GM20000 (cell line): ENCODE measurements at regions not wholly inside any gene's neighbourhood (a gene's known extent, or its start where the extent isn't known, plus 50 kb on each side); places are given as distances from the start of the nearest gene placed in this dataset.
"Not testable (repeated sequence)": the region's sequence is repeated elsewhere in the genome, so short reads cannot be mapped to it uniquely, and the experiment has no call there.

Experiments used
- DNase-seq: peaks from one replicate; pipeline ENCODE4 v3.0.0; 2012; ENCODE audit warnings: low spot score
- TF ChIP-seq, protein P1 (sequence below): IDR thresholded peaks from 2 replicates; pipeline ENCODE4 v1.5.1; 2012; ENCODE audit warnings: mild to moderate bottlenecking, control low read depth; ENCODE audit errors: extremely low read depth, missing control alignments

DNA sequence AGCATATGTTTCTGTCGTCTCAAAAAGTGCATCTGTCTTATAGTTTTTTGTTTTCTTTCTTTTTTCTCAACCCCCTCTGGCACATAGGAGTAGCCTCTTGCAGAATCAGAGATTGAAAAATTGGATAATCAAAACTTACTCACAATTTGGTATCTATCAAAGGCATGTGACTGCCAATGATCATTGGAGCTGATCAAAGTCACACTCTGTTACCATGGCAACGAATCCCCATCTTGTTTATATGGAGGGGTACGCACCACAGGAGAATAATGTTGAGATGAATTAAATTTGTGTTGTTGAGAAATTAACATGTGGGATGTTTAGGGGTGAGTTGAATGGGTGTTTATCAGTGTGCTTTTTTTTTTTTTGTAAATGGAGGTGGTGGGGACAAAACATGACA, 458.3 kb upstream of the FANCL start:
- TF ChIP-seq, protein P1, sequence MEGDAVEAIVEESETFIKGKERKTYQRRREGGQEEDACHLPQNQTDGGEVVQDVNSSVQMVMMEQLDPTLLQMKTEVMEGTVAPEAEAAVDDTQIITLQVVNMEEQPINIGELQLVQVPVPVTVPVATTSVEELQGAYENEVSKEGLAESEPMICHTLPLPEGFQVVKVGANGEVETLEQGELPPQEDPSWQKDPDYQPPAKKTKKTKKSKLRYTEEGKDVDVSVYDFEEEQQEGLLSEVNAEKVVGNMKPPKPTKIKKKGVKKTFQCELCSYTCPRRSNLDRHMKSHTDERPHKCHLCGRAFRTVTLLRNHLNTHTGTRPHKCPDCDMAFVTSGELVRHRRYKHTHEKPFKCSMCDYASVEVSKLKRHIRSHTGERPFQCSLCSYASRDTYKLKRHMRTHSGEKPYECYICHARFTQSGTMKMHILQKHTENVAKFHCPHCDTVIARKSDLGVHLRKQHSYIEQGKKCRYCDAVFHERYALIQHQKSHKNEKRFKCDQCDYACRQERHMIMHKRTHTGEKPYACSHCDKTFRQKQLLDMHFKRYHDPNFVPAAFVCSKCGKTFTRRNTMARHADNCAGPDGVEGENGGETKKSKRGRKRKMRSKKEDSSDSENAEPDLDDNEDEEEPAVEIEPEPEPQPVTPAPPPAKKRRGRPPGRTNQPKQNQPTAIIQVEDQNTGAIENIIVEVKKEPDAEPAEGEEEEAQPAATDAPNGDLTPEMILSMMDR: no peak
- DNase-seq: no peak

DNA sequence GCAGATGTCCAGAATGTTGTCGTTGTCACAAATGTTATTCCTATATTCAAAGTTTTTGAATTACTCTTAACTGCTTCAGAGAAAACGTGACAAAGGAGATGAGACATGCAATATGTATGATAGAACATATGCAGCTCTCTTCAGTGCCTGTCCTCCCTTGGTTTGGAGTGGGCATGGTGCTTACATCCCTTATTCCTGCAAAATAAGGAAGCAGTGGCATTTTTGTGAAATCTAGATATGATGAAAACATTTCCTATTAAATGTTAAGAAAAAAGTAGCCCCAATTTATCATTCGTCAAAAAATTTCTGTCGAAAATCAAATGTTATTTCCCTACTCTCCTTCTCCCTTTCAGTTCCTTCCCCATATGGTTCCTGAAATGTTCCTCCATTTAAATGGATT, 457.5 kb upstream of the FANCL start:
- no peak for DNase-seq
- TF ChIP-seq, protein P1: no peak

DNA sequence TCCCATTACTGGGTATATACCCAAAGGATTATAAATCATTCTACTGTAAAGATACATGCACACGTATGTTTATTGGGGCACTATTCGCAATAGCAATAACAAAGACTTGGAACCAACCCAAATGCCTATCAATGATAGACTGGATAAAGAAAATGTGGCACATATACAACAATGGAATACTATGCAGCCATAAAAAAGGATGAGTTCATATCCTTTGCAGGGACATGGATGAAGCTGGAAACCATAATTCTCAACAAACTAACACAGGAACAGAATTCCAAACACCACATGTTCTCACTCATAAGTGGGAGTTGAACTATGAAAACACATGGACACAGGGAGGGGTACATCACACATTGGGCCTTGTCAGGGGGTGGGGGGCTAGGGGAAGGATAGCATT, 453.0 kb upstream of the FANCL start:
- DNase-seq: not testable (repeated sequence)

DNA sequence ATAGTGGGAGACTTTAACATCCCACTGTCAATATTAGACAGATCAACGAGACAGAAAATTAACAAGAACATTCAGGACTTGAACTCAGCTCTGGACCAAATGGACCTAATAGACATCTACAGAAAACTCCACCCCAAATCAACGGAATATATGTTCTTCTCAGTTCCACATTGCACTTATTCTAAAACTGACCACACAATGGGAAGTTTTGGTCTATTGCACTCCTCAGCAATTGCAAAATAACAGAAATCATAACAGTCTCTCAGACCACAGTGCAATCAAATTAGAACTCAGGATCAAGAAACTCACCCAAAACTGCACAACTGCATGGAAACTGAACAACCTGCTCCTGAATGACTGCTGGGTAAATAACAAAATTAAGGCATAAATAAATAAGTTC, 449.9 kb upstream of the FANCL start:
- not testable (repeated sequence) for DNase-seq

DNA sequence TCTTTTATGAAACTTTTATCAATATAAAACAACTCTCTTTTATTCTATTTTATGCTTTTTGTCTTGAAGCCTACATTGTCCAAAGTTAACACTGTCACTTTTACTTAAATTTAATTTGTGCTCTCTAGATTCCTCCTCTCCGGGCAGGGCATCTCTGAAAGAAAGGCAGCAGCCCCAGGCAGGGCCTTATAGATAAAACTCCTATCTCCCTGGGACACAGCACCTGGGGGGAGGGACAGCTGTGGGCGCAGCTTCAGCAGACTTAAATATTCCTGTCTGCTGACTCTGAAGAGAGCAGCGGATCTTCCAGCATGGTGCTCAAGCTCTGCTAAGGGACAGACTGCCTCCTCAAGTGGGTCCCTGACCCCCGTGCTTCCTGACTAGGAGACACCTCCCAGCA, 447.7 kb upstream of the FANCL start:
- TF ChIP-seq, protein P1: no peak
- no peak for DNase-seq

DNA sequence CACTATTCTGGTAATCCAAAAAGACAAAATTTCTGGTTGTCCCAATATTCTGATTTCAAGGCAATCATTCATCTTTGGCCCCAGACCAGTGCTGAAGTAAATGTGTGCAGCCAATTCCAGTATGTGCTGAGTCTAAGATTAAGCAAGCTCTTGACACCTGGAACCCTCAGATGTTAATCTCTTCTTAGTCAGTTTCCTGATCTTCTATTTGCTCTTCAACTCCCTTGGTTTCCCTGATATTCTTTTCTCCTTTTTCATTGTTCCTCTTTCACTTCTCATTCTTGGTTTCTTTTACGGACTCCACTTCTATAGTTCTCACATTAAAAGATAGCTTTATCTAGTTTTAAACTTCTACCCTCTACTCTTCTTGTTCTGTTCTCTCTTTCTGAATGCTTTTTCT, 445.7 kb upstream of the FANCL start:
- no peak for DNase-seq
- TF ChIP-seq, protein P1: no peak

DNA sequence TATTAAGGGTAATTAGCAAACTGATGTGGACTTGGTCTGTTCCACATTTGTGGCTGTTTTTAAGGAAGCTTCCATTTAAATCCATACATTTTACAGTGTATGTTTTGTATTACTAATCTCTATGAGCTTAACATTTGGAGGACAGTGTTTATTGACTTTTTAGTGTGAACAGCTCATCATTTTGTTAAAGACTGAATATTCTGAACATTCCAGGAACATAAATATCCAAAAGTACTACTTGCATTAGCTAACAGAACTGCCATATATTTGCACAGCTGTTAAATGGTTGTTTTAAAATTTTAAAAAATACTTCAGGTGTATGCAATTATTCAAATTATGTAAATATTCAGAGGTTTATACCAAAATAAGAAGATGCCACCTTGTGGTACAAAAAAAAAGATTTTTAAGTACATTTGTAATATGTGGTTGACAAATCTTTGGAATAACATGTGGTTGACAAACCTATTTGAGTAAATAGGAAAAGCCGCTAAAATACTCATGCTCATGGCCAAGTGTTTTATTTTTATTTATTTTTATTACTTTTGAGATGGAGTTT, 439.7 kb upstream of the FANCL start:
- TF ChIP-seq, protein P1: no peak
- DNase-seq: no peak

DNA sequence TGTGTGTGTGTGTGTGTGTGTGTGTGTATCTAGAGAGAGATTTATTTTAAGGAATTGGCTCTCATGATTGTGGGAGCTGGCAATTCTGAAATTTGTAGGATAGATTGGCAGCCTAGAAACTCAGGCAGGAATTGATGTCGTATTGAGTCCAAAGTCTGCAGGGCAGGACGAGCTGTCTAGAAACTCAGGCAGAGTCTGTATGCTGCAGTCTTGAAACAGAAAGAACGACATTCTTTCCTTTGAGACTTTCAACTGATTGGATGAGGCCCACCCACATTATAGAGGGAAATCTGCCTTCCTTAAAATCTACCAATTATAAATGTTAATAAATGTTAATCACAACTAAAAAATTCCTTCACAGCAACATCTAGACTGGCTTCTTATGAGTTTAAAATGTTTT, 436.6 kb upstream of the FANCL start:
- DNase-seq: no peak
- TF ChIP-seq, protein P1: no peak

DNA sequence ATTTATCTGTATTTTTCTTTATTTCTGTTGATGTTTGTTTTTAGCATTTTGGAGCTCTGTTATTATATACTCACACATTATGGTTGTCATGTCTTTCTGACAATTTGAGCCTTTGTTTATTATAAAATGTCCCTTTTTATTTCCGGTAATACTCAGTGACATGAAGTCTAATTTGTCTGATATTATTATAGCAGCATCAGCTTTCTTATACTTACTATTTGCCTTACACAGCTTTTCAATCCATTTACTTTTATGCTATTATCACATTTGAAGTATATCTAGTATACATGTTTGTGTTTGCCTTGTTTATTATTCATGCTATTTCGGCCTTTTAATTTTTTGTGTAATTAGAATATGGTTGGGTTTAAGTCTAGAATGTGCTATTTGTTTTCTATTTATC, 430.6 kb upstream of the FANCL start:
- TF ChIP-seq, protein P1: no peak
- DNase-seq: no peak
